IPS DF 6.9 (cell line): ENCODE measurements at regions not wholly inside any gene's neighbourhood (a gene's known extent, or its start where the extent isn't known, plus 50 kb on each side); places are given as distances from the start of the nearest gene placed in this dataset.

ENCODE experiments used
- DNase-seq: peaks from one replicate; pipeline ENCODE4 v3.0.0-alpha.2; 2013; ENCODE audit warnings: low read depth, low spot score
- H3K27ac ChIP-seq: one replicate; pipeline ENCODE4 v1.5.1; 2013; ENCODE audit warnings: low read length, control low read depth
- H3K27me3 ChIP-seq: 2 replicates; pipeline ENCODE4 v1.6.1; 2013; ENCODE audit warnings: mild to moderate bottlenecking, low read length; ENCODE audit not compliant: control insufficient read depth, insufficient read depth
- H3K36me3 ChIP-seq: 2 replicates; pipeline ENCODE4 v1.6.1; 2013; ENCODE audit warnings: low read length; ENCODE audit not compliant: control insufficient read depth, insufficient read depth
- H3K4me1 ChIP-seq: 2 replicates; pipeline ENCODE4 v1.6.1; 2013; ENCODE audit warnings: low read length; ENCODE audit not compliant: control insufficient read depth, insufficient read depth
- H3K4me3 ChIP-seq: 2 replicates; pipeline ENCODE4 v1.5.1; 2013; ENCODE audit warnings: mild to moderate bottlenecking, low read length
- H3K9me3 ChIP-seq: 2 replicates; pipeline ENCODE4 v1.6.1; 2013; ENCODE audit warnings: low read length, inconsistent platforms; ENCODE audit not compliant: control insufficient read depth, insufficient read depth
- WGBS: extraction: QIAGEN DNeasy Blood & Tissue Kit; methylation state at CpG from one replicate; pipeline ENCODE4 v1.1.7; 2013; ENCODE audit warnings: mixed read lengths, missing lambda C conversion rate; ENCODE audit not compliant: insufficient read length, insufficient coverage; 5-methylcytosine and 5-hydroxymethylcytosine counted together

DNA sequence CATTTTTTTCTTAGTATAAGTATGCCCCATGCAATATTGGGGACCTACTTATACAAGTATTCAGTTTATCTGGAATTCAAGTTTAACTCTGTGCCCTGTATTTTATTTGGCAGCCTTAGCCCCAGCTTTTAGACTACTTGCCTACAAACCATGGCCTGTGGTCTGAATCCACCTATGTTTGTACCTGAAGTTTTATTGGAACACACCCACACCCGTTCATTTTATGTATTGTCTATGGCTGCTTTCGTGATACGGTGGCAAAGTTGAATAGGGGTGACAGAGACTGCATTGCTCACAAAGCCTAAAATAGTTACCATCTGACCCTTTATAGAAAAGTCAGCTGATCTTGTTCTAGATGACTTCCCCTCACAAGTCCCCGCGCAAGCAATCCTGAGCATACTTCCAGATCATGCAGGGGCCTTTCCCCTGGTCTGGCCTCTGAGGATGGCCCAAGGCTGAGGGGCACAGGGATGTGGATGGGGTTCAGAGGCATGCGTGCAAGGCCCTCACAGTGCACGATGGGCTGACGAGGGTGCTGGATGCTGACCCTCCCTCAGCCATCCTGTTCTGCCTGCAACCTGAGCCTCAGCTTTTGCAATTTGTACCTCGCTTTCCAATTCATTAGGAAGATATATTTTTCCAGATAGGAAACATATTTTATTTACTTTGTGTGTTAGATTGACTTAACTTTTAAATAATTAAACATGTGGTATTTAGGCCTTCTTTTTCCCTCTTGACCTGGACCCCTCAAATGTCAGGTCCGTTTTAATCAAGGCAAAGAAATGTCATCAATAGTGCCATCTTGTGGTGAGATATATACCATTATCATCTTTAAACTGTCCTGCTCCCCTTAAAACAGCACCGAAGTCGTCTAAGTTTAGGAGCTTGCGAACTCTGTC lies 527.3 kb upstream of the CCDC196 start:
- DNase-seq, result peak; percentile 31
- no peaks in the 10 kb centered on the region for H3K4me1 ChIP-seq
- H3K9me3 ChIP-seq, result no peaks in the 10 kb centered on the region
- no peak overlapping the region for H3K27ac ChIP-seq
- H3K36me3 ChIP-seq, result no peaks in the 10 kb centered on the region
- no peaks in the 10 kb centered on the region for H3K27me3 ChIP-seq
- WGBS, result no CpG with 5 or more reads among the region's 13 CpGs
- H3K4me3 ChIP-seq, result no peak overlapping the region

DNA sequence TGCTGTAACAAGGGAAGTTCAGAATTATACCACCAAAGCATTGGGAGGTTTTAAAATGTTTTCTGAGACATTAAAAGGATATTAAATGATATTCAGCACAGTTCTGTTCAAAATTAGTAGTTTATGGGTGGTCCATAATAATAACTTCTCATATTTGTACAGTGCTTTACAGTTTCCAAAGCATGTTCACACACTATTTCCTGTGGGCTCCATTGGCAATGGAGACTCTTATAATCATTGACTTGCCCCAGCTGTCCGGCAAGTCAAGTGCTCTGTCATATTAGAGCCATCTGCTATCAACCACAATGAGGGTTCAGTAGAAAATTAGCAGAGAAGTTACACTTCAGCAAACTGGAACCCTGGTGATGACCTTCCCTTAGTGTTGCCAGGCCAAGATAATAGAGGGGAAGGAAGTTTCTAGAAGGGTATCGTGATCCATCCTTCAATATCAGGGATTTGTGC lies 526.6 kb upstream of the CCDC196 start:
- no peak overlapping the region for H3K4me3 ChIP-seq
- H3K9me3 ChIP-seq, result no peaks in the 10 kb centered on the region
- WGBS, result no CpG with 5 or more reads among the region's 2 CpGs
- DNase-seq, result no peak
- H3K27me3 ChIP-seq, result no peaks in the 10 kb centered on the region
- H3K36me3 ChIP-seq, result no peaks in the 10 kb centered on the region
- H3K27ac ChIP-seq, result no peak overlapping the region
- H3K4me1 ChIP-seq, result no peaks in the 10 kb centered on the region

DNA sequence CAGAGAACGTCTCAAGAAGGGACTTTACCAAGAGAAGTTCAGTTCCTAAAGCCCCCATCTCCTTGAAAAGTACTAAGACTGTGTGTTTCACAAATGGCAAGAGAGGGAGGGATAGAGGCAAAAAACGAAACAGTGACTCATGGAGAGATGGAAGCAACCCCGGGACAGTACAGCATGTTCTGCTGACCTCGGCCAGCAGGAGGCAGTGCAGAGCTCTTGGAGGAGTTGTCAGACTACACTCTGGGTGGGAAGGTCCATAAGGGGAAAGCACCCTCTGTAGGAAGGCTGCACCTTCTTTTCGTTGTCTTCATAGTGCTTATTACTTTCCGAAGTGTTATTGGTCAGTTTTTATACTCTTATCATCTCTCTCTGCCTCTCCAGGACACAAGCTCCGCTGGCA lies 525.2 kb upstream of the CCDC196 start:
- no peaks in the 10 kb centered on the region for H3K36me3 ChIP-seq
- no peaks in the 10 kb centered on the region for H3K4me1 ChIP-seq
- H3K27ac ChIP-seq, result no peak overlapping the region
- no peaks in the 10 kb centered on the region for H3K27me3 ChIP-seq
- peak; percentile 67 for DNase-seq
- no peak overlapping the region for H3K4me3 ChIP-seq
- no CpG with 5 or more reads among the region's 7 CpGs for WGBS
- no peaks in the 10 kb centered on the region for H3K9me3 ChIP-seq

DNA sequence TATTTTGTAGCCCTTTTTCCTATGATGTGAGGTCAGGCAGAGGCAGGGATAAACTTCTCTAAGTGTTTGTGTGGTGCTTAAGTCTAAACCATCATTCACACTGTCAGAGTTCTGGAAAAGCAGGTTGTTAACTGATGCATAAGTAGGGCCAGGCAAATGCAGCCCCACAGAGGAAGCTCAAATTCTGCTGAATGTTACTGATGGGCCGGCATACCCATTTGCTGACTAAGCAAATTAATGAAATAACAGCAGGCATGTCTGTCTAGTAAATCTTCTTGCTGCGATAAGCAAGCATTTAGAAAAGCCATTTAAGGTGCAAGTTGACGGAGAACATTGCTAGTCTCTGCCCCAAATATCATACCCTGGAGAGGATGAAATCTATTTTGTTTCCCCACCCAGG lies 523.2 kb upstream of the CCDC196 start:
- Histone ChIP-seq H3K27ac (no peak overlapping the region), H3K36me3 (no peaks in the 10 kb centered on the region), H3K4me1 (no peaks in the 10 kb centered on the region), H3K4me3 (no peak overlapping the region), H3K9me3 (no peaks in the 10 kb centered on the region), H3K27me3 (no peaks in the 10 kb centered on the region)
- no CpG with 5 or more reads among the region's 3 CpGs for WGBS
- DNase-seq, result no peak

DNA sequence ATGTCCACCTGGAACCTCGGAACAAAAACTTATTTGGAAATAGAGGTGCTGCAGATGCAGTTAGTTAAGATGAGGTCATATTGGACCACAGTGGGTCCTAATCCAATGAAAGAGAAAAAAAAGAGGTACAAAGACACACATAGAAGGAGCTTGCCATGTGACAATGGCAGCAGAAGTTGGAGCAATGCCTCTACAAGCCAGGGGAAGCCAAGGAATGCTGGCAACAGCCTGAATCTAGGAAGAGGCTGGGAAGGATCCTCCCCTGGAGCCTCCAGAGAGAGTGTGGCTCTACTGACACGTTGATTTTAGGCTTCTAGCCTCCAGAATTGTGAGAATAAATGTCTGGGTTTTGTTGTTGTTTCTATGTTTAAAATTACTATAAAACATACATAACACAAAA lies 521.8 kb upstream of the CCDC196 start:
- Histone ChIP-seq H3K27me3 (no peaks in the 10 kb centered on the region), H3K36me3 (no peaks in the 10 kb centered on the region), H3K9me3 (no peaks in the 10 kb centered on the region), H3K4me1 (no peaks in the 10 kb centered on the region), H3K27ac (no peak overlapping the region), H3K4me3 (no peak overlapping the region)
- no peak for DNase-seq
- WGBS, result no CpG with 5 or more reads among the region's 2 CpGs

DNA sequence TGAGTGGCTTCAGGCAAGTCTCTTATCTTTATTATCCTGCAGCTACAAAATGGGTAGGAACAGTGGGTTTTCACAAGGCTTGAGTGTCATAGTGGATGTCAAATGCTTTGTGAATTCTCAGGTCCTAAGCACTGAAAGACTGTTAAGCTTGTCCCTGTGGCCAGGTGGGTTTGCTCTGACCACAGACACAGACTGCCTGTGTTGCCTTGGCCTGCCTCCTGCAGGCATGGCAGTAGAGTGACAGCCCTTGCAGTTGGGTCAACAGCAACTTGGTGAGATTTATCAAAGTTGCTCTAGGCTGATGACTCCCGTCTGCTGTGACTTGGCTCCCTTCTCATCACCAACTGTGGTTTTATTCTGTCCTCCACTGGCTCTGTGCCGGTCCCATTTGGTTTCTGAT lies 520.0 kb upstream of the CCDC196 start:
- WGBS, result no CpG with 5 or more reads among the region's 2 CpGs
- Histone ChIP-seq H3K27ac (no peak overlapping the region), H3K4me1 (no peaks in the 10 kb centered on the region)

DNA sequence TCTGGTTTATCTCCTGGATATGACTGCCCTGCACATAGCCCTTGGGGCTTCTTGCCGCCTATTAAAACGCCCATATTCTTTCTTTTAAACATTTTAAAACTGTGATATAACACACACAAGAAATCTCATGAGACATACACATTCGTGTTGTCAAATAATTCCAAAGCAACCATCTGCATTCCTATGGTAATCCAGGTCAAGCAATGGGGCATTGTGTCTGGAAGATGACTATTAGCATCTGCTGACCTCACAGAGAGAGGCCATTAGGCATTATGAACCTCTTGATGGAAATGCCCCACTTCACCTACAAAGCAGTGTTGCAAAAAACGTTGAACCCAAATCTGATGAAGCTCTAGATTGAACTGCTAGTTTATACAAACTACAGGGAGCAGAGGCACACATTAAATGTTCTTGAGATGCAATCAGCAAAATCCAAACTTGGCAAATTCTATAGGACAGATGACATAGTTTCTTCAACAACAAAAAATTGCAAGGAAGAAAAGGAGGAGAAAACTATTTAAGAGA lies 513.8 kb upstream of the CCDC196 start:
- Histone ChIP-seq H3K4me3 (no peak overlapping the region), H3K27me3 (no peaks in the 10 kb centered on the region), H3K9me3 (no peaks in the 10 kb centered on the region), H3K27ac (no peak overlapping the region), H3K36me3 (no peaks in the 10 kb centered on the region), H3K4me1 (no peaks in the 10 kb centered on the region; the same call in 1 of the 2 replicates)
- WGBS, result no CpG with 5 or more reads among the region's 4 CpGs
- no peak for DNase-seq

More for the DNA sequence above, 520.0 kb upstream of the CCDC196 start:
- Histone ChIP-seq H3K36me3 (no peaks in the 10 kb centered on the region), H3K4me3 (no peak overlapping the region), H3K9me3 (no peaks in the 10 kb centered on the region), H3K27me3 (no peaks in the 10 kb centered on the region)
- DNase-seq, result no peak

DNA sequence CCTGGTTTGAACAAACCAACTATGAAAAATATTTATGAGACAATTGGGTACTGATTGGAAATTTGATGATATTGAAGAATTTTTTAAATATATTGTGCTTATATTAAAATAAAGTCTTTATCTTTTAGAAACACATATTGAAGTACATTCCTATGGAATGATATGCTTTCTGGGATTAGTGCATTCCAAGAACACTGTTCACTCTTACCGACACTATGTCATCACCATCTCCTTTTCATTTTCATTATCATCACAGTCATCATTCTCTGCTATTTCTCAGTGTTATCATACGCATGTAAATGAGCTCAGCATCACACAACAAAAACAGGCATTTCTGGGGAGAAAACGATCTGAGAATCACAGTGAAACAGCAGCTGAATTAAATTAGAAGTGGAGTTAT lies 513.3 kb upstream of the CCDC196 start:
- no peak for DNase-seq
- H3K36me3 ChIP-seq, result no peaks in the 10 kb centered on the region
- no peak overlapping the region for H3K27ac ChIP-seq
- no CpG with 5 or more reads among the region's 3 CpGs for WGBS
- H3K9me3 ChIP-seq, result no peaks in the 10 kb centered on the region
- no peaks in the 10 kb centered on the region; the same call in 1 of the 2 replicates for H3K4me1 ChIP-seq
- H3K4me3 ChIP-seq, result no peak overlapping the region
- H3K27me3 ChIP-seq, result no peaks in the 10 kb centered on the region

DNA sequence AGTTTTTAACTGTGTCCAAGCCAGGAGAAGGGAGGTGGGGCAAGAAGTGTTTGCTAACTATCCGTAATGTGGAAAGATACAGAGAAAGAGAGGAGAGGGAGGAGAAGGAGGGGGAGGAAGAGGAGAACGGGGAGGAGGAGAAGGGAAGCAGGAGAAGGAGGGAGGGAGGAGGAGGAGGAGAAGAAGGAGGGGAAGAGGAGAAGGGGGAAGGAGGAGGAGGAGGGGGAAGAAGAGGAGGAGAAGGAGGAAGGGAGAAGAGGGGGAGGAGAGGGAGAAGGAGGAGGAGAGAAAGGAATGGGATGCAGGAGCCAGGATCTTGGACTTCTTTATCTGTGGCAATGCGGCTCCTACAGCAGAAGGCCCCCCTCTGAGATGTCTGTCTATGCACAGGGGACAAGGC lies 510.3 kb upstream of the CCDC196 start:
- no peak for DNase-seq
- no peaks in the 10 kb centered on the region for H3K36me3 ChIP-seq
- WGBS, result no CpG with 5 or more reads among the region's 3 CpGs
- H3K4me3 ChIP-seq, result no peak overlapping the region
- no peaks in the 10 kb centered on the region for H3K9me3 ChIP-seq
- no peaks in the 10 kb centered on the region; the same call in 1 of the 2 replicates for H3K4me1 ChIP-seq
- H3K27ac ChIP-seq, result no peak overlapping the region
- no peaks in the 10 kb centered on the region for H3K27me3 ChIP-seq

DNA sequence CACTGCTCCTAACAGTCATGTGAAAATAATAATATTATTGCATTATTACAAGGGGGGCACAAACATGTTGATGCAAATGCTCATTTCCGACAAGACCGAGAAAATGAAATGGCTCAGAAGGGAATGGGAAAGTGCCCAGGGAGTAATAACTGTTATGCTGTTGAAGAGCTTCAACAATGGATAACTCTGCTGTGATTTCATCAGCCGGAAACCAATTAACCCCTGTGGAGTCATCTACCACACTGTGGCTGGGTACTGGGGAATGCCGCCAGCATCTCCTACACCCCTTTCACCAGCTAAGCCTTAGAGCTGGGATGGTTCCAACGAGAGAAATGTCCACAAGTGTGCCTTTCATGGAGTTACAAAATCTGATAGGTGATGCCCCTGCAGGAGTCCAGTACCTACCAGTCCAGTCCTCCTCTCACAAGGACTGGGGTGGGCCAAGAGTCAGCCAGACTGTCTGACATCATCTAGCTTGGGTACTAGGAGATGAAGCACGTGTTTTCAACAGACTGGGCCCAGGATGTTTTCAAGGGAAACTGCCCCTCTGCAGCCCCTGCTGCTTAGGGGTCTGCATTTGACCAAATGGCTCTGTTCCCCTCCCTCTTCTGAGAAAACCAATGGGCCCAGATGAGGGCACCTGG lies 509.3 kb upstream of the CCDC196 start:
- H3K9me3 ChIP-seq, result no peaks in the 10 kb centered on the region
- WGBS, result no CpG with 5 or more reads among the region's 6 CpGs
- no peak for DNase-seq
- H3K4me3 ChIP-seq, result no peak overlapping the region
- no peaks in the 10 kb centered on the region for H3K36me3 ChIP-seq
- H3K27ac ChIP-seq, result no peak overlapping the region
- H3K27me3 ChIP-seq, result no peaks in the 10 kb centered on the region
- no peaks in the 10 kb centered on the region; the same call in 1 of the 2 replicates for H3K4me1 ChIP-seq
